Panc1 (cell line): ENCODE measurements at regions not wholly inside any gene's neighbourhood (a gene's known extent, or its start where the extent isn't known, plus 50 kb on each side); places are given as distances from the start of the nearest gene placed in this dataset.

Experiments used
- CTCF ChIP-seq: fragments of 450-650 bp; IDR thresholded peaks from 2 replicates; pipeline ENCODE4 v1.5.1; 2017; ENCODE audit warnings: mild to moderate bottlenecking
- POLR2AphosphoS5 ChIP-seq: IDR thresholded peaks from 2 replicates; pipeline ENCODE4 v1.6.1; 2012; ENCODE audit warnings: mild to moderate bottlenecking, low read depth, low read length, moderate library complexity
- REST ChIP-seq, 2 experiments: IDR thresholded peaks; 2 replicates each; pipeline ENCODE4 v1.6.1; 2011 to 2012; ENCODE audit warnings: low read depth in 2 of 2, control low read depth in 1 of 2, low read length in 1 of 2, mild to moderate bottlenecking in 1 of 2, moderate library complexity in 1 of 2; ENCODE audit not compliant: insufficient read depth in 1 of 2

- TF ChIP-seq CTCF (no peak), POLR2AphosphoS5 (no peak), REST (IDR thresholded peaks at IDR 0.05; ENCODE audit: insufficient read depth in 1 of 2, low read depth in 2 of 2, low read length in 1 of 2) (no peak)
Measured at GRCh38 chr1:56360021-56360420, 219.3 kb downstream of the PLPP3 start.
